Endothelial cell (in vitro differentiated cells): ENCODE measurements at regions not wholly inside any gene's neighbourhood (a gene's known extent, or its start where the extent isn't known, plus 50 kb on each side); places are given as distances from the start of the nearest gene placed in this dataset.

Source experiments
- DNase-seq: peaks from one replicate; pipeline ENCODE4 v3.0.0; 2021; ENCODE audit warnings: low spot score
- H3K27ac Mint-ChIP-seq: one replicate; pipeline ENCODE4 v1.8.0; 2021; ENCODE audit warnings: mixed read lengths, inconsistent platforms; ENCODE audit not compliant: unreplicated experiment
- H3K27me3 Mint-ChIP-seq: one replicate; pipeline ENCODE4 v1.8.0; 2021; ENCODE audit warnings: mild to moderate bottlenecking, moderate library complexity, mixed read lengths, inconsistent platforms; ENCODE audit not compliant: unreplicated experiment
- H3K36me3 Mint-ChIP-seq: one replicate; pipeline ENCODE4 v1.8.0; 2021; ENCODE audit warnings: mild to moderate bottlenecking, low read depth, mixed read lengths, inconsistent platforms; ENCODE audit not compliant: unreplicated experiment
- H3K4me1 Mint-ChIP-seq: one replicate; pipeline ENCODE4 v1.8.0; 2021; ENCODE audit warnings: mild to moderate bottlenecking, mixed read lengths, inconsistent platforms; ENCODE audit not compliant: unreplicated experiment
- H3K4me3 Mint-ChIP-seq: one replicate; pipeline ENCODE4 v1.8.0; 2021; ENCODE audit warnings: mild to moderate bottlenecking, mixed read lengths, inconsistent platforms; ENCODE audit not compliant: unreplicated experiment
- H3K9me3 Mint-ChIP-seq: one replicate; pipeline ENCODE4 v1.8.0; 2021; ENCODE audit warnings: mixed read lengths, inconsistent platforms; ENCODE audit not compliant: unreplicated experiment
- TF ChIP-seq, protein P1 (sequence below): fragments of 200-600 bp; sonication (generic); IDR thresholded peaks from one replicate; pipeline ENCODE4 v1.5.0; 2021; ENCODE audit warnings: antibody characterized with exemption; ENCODE audit not compliant: unreplicated experiment

DNA sequence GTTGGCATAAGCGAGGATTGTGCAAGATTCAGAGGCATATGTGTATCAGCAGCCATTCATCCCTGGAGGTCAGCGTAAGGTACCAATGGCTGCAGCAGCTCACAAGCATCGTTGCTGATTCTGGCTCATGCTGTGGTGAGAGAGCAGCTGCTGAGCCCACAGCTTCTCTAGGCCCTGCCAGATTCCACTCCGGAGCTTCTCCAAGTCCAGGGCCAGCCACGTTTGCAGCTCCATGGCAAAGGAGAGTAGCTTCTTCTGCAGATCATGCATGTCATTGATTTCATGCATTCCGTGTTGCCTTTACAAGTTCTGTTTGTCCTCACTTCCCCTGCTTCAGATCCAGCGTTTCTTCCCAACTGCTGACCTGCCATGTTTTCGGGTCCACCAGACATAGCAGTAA lies 474.8 kb upstream of the ID4 start:
- Mint-ChIP-seq H3K36me3 (no peaks in the 10 kb centered on the region), H3K9me3 (no peaks in the 10 kb centered on the region), H3K27me3 (no peaks in the 10 kb centered on the region), H3K27ac (no peak overlapping the region), H3K4me1 (no peaks in the 10 kb centered on the region), H3K4me3 (no peak overlapping the region)
- no peak for DNase-seq
- TF ChIP-seq, protein P1, sequence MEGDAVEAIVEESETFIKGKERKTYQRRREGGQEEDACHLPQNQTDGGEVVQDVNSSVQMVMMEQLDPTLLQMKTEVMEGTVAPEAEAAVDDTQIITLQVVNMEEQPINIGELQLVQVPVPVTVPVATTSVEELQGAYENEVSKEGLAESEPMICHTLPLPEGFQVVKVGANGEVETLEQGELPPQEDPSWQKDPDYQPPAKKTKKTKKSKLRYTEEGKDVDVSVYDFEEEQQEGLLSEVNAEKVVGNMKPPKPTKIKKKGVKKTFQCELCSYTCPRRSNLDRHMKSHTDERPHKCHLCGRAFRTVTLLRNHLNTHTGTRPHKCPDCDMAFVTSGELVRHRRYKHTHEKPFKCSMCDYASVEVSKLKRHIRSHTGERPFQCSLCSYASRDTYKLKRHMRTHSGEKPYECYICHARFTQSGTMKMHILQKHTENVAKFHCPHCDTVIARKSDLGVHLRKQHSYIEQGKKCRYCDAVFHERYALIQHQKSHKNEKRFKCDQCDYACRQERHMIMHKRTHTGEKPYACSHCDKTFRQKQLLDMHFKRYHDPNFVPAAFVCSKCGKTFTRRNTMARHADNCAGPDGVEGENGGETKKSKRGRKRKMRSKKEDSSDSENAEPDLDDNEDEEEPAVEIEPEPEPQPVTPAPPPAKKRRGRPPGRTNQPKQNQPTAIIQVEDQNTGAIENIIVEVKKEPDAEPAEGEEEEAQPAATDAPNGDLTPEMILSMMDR: no peak

- peaks cover 2% of the 10 kb centered on the region for H3K27me3 Mint-ChIP-seq
- no peaks in the 10 kb centered on the region for H3K9me3 Mint-ChIP-seq
- no peaks in the 10 kb centered on the region for H3K36me3 Mint-ChIP-seq
- DNase-seq: no peak
- H3K4me3 Mint-ChIP-seq: no peak overlapping the region
- TF ChIP-seq, protein P1: no peak
- H3K27ac Mint-ChIP-seq: no peak overlapping the region
- peaks cover 10% of the 10 kb centered on the region for H3K4me1 Mint-ChIP-seq
Measured at GRCh38 chr6:19368511-19368910, 468.7 kb upstream of the ID4 start.

GRCh38 chr6:19369785-19370184 lies 467.4 kb upstream of the ID4 start:
- Mint-ChIP-seq H3K36me3 (no peaks in the 10 kb centered on the region), H3K27me3 (peaks cover 2% of the 10 kb centered on the region), H3K27ac (no peak overlapping the region), H3K4me3 (no peak overlapping the region), H3K4me1 (peaks cover 10% of the 10 kb centered on the region), H3K9me3 (no peaks in the 10 kb centered on the region)
- TF ChIP-seq, protein P1: no peak
- DNase-seq: no peak

- H3K27ac Mint-ChIP-seq: no peak overlapping the region
- DNase-seq: no peak
Measured at GRCh38 chr6:19370831-19371230, 466.3 kb upstream of the ID4 start.

DNA sequence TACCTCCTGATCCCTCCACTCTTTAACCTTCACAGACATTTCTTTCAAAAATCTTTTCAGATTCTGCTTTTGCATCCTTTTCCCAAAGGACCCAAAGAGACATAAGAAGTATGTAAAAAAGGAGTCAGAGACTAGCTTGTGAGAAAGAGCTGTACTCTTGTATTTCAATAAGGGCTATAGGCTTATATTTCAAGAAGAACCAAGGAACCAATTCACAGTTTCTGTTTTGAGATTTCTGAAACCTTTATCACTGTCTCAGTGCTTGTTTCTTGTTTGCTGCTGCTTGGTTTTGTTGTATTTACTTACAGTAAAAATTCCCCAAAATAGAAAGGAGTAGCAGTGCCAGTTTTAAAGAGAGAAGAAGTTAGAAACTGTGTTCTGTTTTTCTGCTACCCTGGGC lies 461.6 kb upstream of the ID4 start:
- H3K9me3 Mint-ChIP-seq: no peaks in the 10 kb centered on the region
- H3K27ac Mint-ChIP-seq: no peak overlapping the region
- DNase-seq: no peak
- peaks cover 8% of the 10 kb centered on the region for H3K4me1 Mint-ChIP-seq
- TF ChIP-seq, protein P1: no peak
- no peaks in the 10 kb centered on the region for H3K36me3 Mint-ChIP-seq
- H3K27me3 Mint-ChIP-seq: peaks cover 4% of the 10 kb centered on the region
- H3K4me3 Mint-ChIP-seq: no peak overlapping the region

More at GRCh38 chr6:19370831-19371230, 466.3 kb upstream of the ID4 start:
- Mint-ChIP-seq H3K36me3 (no peaks in the 10 kb centered on the region), H3K4me1 (peaks cover 10% of the 10 kb centered on the region), H3K4me3 (no peak overlapping the region), H3K9me3 (no peaks in the 10 kb centered on the region), H3K27me3 (peaks cover 4% of the 10 kb centered on the region)
- TF ChIP-seq, protein P1: no peak
